HCT116 (cell line): ENCODE measurements at regions not wholly inside any gene's neighbourhood (a gene's known extent, or its start where the extent isn't known, plus 50 kb on each side); places are given as distances from the start of the nearest gene placed in this dataset.

Source experiments
- ATAC-seq: fragments of 200-7000 bp; cut with Tn5 transposase; 2 replicates; pipeline ENCODE4 v1.9.1; 2020; ENCODE audit warnings: mild to moderate bottlenecking, moderate library complexity
- BruUV-seq: library from RNA; stranded (reverse); fragments of 400-500 nt; replicated peaks from 2 replicates; lab custom pipeline; 2021; lab: Mats Ljungman, UMichigan
- CTCF ChIA-PET: fragments of 300-600 bp; sonication (Branson Sonifier 250); formaldehyde crosslinking; loops from one replicate; lab custom pipeline; 2021; ENCODE audit warnings: antibody characterized with exemption; lab: Charles Lee
- POLR2A ChIA-PET: fragments of 300-600, 350-600 bp; sonication (Branson Sonifier 250); formaldehyde crosslinking; loops from one replicate; lab custom pipeline; 2021; ENCODE audit warnings: antibody characterized with exemption; lab: Charles Lee
- RAD21 ChIA-PET, 2 experiments: fragments of 300-600 bp; sonication (Branson Sonifier 250); formaldehyde crosslinking; loops; one replicate each; lab custom pipeline; 2023; ENCODE audit warnings: low total read pairs in 2 of 2; ENCODE audit not compliant: uncharacterized antibody in 2 of 2, unreplicated experiment in 2 of 2, low non-redundant PET in 1 of 2; lab: Charles Lee
- DNase-seq: peaks from one replicate; pipeline ENCODE4 v3.0.0-alpha.2; 2010; ENCODE audit warnings: low read depth, low spot score
- H2AFZ ChIP-seq: fragments of 200-600 bp; shearing (Covaris generic), sonication (generic); 2 replicates; pipeline ENCODE4 v1.6.1; 2017; ENCODE audit warnings: low read depth, mixed run types, mixed read lengths, antibody characterized with exemption, low read length; ENCODE audit not compliant: poor library complexity, severe bottlenecking
- H3K27ac ChIP-seq: 2 replicates; pipeline ENCODE4 v1.5.1; 2012; ENCODE audit warnings: low read depth, low read length
- H3K27me3 ChIP-seq: fragments of 200-600 bp; sonication (generic); 2 replicates; pipeline ENCODE4 v1.6.1; 2016; ENCODE audit warnings: mixed run types, low read length, mixed read lengths; ENCODE audit not compliant: insufficient read depth
- H3K36me3 ChIP-seq, 2 experiments: fragments of 200-500 bp in 1 of 2; fragments of 200-600 bp in 1 of 2; sonication (Bioruptor generic) in 1 of 2; sonication (generic) in 1 of 2; 2 replicates each; pipeline versions ENCODE4 v1.5.1 to v1.6.1; 2014 to 2016; ENCODE audit warnings: low read length in 2 of 2, inconsistent platforms in 1 of 2, mixed read lengths in 1 of 2, mixed run types in 1 of 2; ENCODE audit not compliant: insufficient read depth in 2 of 2, control insufficient read depth in 1 of 2
- H3K4me1 ChIP-seq, 2 experiments: fragments of 200-600 bp in 1 of 2; sonication (generic) in 1 of 2; 2 replicates each; pipeline versions ENCODE4 v1.5.1 to v1.6.1; 2012 to 2017; ENCODE audit warnings: low read length in 2 of 2, inconsistent platforms in 1 of 2, mild to moderate bottlenecking in 1 of 2, mixed read lengths in 1 of 2, mixed run types in 1 of 2, moderate library complexity in 1 of 2; ENCODE audit not compliant: insufficient read depth in 2 of 2, control insufficient read depth in 1 of 2
- H3K4me2 ChIP-seq: fragments of 200-600 bp; sonication (generic); 2 replicates; pipeline ENCODE4 v1.6.1; 2017; ENCODE audit warnings: mixed run types, low read length, mixed read lengths
- H3K4me3 ChIP-seq, 2 experiments: fragments of 200-600 bp in 1 of 2; sonication (generic) in 1 of 2; replicated peaks in 1 of 2; 2 replicates each; pipeline ENCODE4 v1.5.1; 2011 to 2016; ENCODE audit warnings: low read length in 2 of 2, control low read depth in 1 of 2, low read depth in 1 of 2, mild to moderate bottlenecking in 1 of 2, mixed read lengths in 1 of 2, mixed run types in 1 of 2
- H3K79me2 ChIP-seq: fragments of 200-600 bp; sonication (generic); 2 replicates; pipeline ENCODE4 v1.6.1; 2017; ENCODE audit warnings: mild to moderate bottlenecking, mixed run types, low read length, moderate library complexity, mixed read lengths; ENCODE audit not compliant: insufficient read depth
- H3K9ac ChIP-seq: fragments of 200-600 bp; sonication (generic); 2 replicates; pipeline ENCODE4 v1.6.1; 2016; ENCODE audit warnings: low read length, mixed read lengths
- H3K9me2 ChIP-seq: fragments of 200-600 bp; sonication (generic), shearing (Covaris generic); 2 replicates; pipeline ENCODE4 v1.6.1; 2017; ENCODE audit warnings: mixed run types, mild to moderate bottlenecking, moderate library complexity; ENCODE audit not compliant: insufficient read depth
- H3K9me3 ChIP-seq, 2 experiments: fragments of 200-500 bp in 1 of 2; fragments of 200-600 bp in 1 of 2; sonication (Bioruptor generic) in 1 of 2; sonication (generic) in 1 of 2; 2 replicates each; pipeline ENCODE4 v1.6.1; 2014 to 2017; ENCODE audit warnings: low read length in 2 of 2, mixed read lengths in 2 of 2, inconsistent platforms in 1 of 2, low read depth in 1 of 2, mild to moderate bottlenecking in 1 of 2, mixed run types in 1 of 2, moderate library complexity in 1 of 2; ENCODE audit not compliant: control insufficient read depth in 1 of 2, insufficient read depth in 1 of 2
- H4K20me1 ChIP-seq: fragments of 200-600 bp; sonication (generic), shearing (Covaris generic); 2 replicates; pipeline ENCODE4 v1.6.1; 2017; ENCODE audit warnings: mixed run types, mild to moderate bottlenecking, moderate library complexity; ENCODE audit not compliant: insufficient read depth
- CBX3 ChIP-seq: IDR thresholded peaks from 2 replicates; pipeline ENCODE4 v1.6.1; 2012; ENCODE audit warnings: low read depth
- CEBPB ChIP-seq: IDR thresholded peaks from 2 replicates; pipeline ENCODE4 v1.6.1; 2012; ENCODE audit warnings: low read depth
- EZH2phosphoT487 ChIP-seq: fragments of 200-600 bp; IDR thresholded peaks from 2 replicates; pipeline ENCODE4 v1.6.1; 2018; ENCODE audit warnings: antibody characterized with exemption, borderline replicate concordance
- FOSL1 ChIP-seq: IDR thresholded peaks from 2 replicates; pipeline ENCODE4 v1.6.1; 2012; ENCODE audit warnings: low read depth
- POLR2A ChIP-seq: IDR thresholded peaks from 2 replicates; pipeline ENCODE4 v1.7.0; 2011; ENCODE audit warnings: borderline replicate concordance; ENCODE audit not compliant: insufficient read depth, insufficient read length; ENCODE audit errors: extremely low read depth
- POLR2AphosphoS5 ChIP-seq: IDR thresholded peaks from 2 replicates; pipeline ENCODE4 v1.6.1; 2011; ENCODE audit warnings: mild to moderate bottlenecking, low read depth, low read length, moderate library complexity
- RAD21 ChIP-seq: IDR thresholded peaks from 2 replicates; pipeline ENCODE4 v1.6.1; 2012; ENCODE audit warnings: low read depth, mild to moderate bottlenecking
- SP1 ChIP-seq: IDR thresholded peaks from 2 replicates; pipeline ENCODE4 v1.6.1; 2012; ENCODE audit warnings: low read depth
- TCF7L2 ChIP-seq: IDR thresholded peaks from 2 replicates; pipeline ENCODE4 v1.7.0; 2011; ENCODE audit warnings: borderline replicate concordance, inconsistent platforms; ENCODE audit not compliant: insufficient read depth, insufficient read length; ENCODE audit errors: extremely low read depth
- YY1 ChIP-seq: IDR thresholded peaks from 2 replicates; pipeline ENCODE4 v1.6.1; 2011; ENCODE audit warnings: low read length, low read depth, moderate library complexity, mild to moderate bottlenecking; ENCODE audit not compliant: insufficient replicate concordance; ENCODE audit errors: extremely low read depth
- ZFX ChIP-seq: fragments of 450-650 bp; IDR thresholded peaks from 2 replicates; pipeline ENCODE4 v1.6.1; 2017
- ZNF274 ChIP-seq: fragments of 200-500 bp; sonication (Bioruptor generic); IDR thresholded peaks from 2 replicates; pipeline ENCODE4 v1.6.1; 2014; ENCODE audit warnings: mild to moderate bottlenecking, low read depth, low read length, inconsistent platforms
- intact Hi-C: fragments of 100-400 bp; cut with micrococcal nuclease; formaldehyde crosslinking; loops from 2 replicates; pipeline ENCODE4 v1.10.0; 2022
- TF ChIP-seq, protein P1 (sequence below): IDR thresholded peaks from 2 replicates; pipeline ENCODE4 v1.6.1; 2011; ENCODE audit warnings: mild to moderate bottlenecking, low read length, moderate library complexity; ENCODE audit not compliant: insufficient replicate concordance; ENCODE audit errors: extremely low read depth
- TF ChIP-seq, protein P2 (sequence below): IDR thresholded peaks from 2 replicates; pipeline ENCODE4 v1.6.1; 2012
- TF ChIP-seq, protein P3 (sequence below), 3 experiments: fragments of 200-600 bp in 1 of 3; sonication (generic) in 1 of 3; IDR thresholded peaks in 2 of 3; conservative IDR thresholded peaks in 1 of 3; 2 replicates each; pipeline ENCODE4 v1.5.1; 2012 to 2017; ENCODE audit warnings: low read depth in 2 of 3, low read length in 2 of 3, antibody characterized with exemption in 1 of 3, borderline replicate concordance in 1 of 3, control low read depth in 1 of 3, mild to moderate bottlenecking in 1 of 3, mixed read lengths in 1 of 3, mixed run types in 1 of 3, moderate library complexity in 1 of 3; ENCODE audit not compliant: insufficient read depth in 1 of 3

DNA sequence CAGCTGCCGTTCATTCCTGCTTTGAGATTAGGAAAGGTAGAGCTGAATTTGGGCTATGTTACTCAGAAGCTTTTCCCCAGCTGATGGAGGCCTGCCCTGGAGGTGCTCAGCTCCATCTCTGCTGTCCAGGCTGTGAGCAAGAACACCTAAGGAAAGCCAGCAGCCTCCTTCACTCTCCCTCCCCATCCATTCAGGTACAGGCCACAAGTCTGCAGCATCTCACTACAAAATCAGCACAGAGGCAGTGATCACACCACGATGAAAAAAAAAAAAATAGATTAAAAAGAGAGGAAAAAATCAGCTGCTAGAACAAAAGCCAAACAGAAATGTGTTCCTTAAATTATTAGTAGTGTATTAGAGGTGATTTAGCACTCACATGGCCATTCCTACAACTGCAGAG, 515.0 kb downstream of the CDH26 start:
- intact Hi-C loops, result no loop called here
- no peak overlapping the region for H2AFZ ChIP-seq
- no peaks in the 10 kb centered on the region for H3K27me3 ChIP-seq
- no peak overlapping the region for H3K4me3 ChIP-seq
- DNase-seq (no peak), ATAC-seq (no peak)
- peaks cover 9 to 10% of the 10 kb centered on the region in 2 experiments; a peak in 2 of 4 replicates for H3K9me3 ChIP-seq
- H3K79me2 ChIP-seq, result no peaks in the 10 kb centered on the region
- H3K4me1 ChIP-seq, result no peaks in the 10 kb centered on the region
- ChIA-PET CTCF (no interaction called here), RAD21 (no interaction called here), POLR2A (no interaction called here)
- H3K4me2 ChIP-seq, result no peak overlapping the region
- no TSS peak for BruUV-seq
- no peaks in the 10 kb centered on the region for H4K20me1 ChIP-seq
- no peaks in the 10 kb centered on the region for H3K36me3 ChIP-seq
- no peak overlapping the region for H3K9ac ChIP-seq
- no peaks in the 10 kb centered on the region for H3K9me2 ChIP-seq
- no peak for TF ChIP-seq RAD21
- no peak for TF ChIP-seq POLR2AphosphoS5
- no peak for TF ChIP-seq CEBPB
- TF ChIP-seq, protein P1, sequence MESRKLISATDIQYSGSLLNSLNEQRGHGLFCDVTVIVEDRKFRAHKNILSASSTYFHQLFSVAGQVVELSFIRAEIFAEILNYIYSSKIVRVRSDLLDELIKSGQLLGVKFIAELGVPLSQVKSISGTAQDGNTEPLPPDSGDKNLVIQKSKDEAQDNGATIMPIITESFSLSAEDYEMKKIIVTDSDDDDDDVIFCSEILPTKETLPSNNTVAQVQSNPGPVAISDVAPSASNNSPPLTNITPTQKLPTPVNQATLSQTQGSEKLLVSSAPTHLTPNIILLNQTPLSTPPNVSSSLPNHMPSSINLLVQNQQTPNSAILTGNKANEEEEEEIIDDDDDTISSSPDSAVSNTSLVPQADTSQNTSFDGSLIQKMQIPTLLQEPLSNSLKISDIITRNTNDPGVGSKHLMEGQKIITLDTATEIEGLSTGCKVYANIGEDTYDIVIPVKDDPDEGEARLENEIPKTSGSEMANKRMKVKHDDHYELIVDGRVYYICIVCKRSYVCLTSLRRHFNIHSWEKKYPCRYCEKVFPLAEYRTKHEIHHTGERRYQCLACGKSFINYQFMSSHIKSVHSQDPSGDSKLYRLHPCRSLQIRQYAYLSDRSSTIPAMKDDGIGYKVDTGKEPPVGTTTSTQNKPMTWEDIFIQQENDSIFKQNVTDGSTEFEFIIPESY, result no peak
- no peak overlapping the region for H3K27ac ChIP-seq

DNA sequence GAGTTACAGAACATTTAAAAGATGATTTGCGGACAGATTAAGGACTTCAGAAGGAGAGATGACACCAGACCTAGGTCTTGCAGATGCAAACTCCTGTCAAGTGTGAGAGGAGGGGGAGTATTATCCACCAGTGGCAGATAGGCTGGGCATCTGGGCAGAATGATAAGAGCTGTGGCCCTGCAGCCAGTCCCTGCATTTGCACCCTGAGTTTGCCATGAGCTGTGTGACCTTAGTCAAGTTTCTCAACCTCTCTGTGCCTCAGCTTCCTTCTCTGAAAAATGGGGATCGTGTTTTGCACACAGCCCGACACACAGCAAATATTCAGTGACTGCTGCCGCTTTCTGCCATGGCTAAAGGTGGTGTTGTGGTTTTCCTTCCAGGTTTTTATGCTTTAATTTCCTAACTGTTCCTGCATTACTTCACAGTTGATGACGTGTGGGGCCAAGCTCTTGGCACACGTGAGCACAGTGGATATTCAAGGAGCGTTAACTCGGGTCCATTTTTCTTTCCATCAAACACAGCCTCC, 516.2 kb downstream of the CDH26 start:
- H3K36me3 ChIP-seq, result no peaks in the 10 kb centered on the region
- H3K27me3 ChIP-seq, result no peaks in the 10 kb centered on the region
- H3K27ac ChIP-seq, result no peak overlapping the region
- no peak overlapping the region for H2AFZ ChIP-seq
- POLR2A ChIA-PET, result no interaction called here
- ATAC-seq (no peak), DNase-seq (no peak)
- H3K9me3 ChIP-seq, result peaks cover 10 to 14% of the 10 kb centered on the region in 2 experiments; a peak in 2 of 4 replicates
- BruUV-seq, result no TSS peak
- H3K4me2 ChIP-seq, result no peak overlapping the region
- H3K4me1 ChIP-seq, result no peaks in the 10 kb centered on the region
- intact Hi-C loops, result no loop called here
- no peaks in the 10 kb centered on the region for H3K79me2 ChIP-seq
- no peak overlapping the region for H3K9ac ChIP-seq
- H3K9me2 ChIP-seq, result no peaks in the 10 kb centered on the region
- H3K4me3 ChIP-seq, result no peak overlapping the region
- CTCF ChIA-PET, result no interaction called here
- no peaks in the 10 kb centered on the region for H4K20me1 ChIP-seq
- RAD21 ChIA-PET, result no interaction called here
- TF ChIP-seq POLR2A, result no peak
- no peak for TF ChIP-seq ZNF274
- no peak for TF ChIP-seq TCF7L2
- TF ChIP-seq ZFX, result no peak
- TF ChIP-seq, protein P2, sequence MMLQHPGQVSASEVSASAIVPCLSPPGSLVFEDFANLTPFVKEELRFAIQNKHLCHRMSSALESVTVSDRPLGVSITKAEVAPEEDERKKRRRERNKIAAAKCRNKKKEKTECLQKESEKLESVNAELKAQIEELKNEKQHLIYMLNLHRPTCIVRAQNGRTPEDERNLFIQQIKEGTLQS, result no peak
- TF ChIP-seq YY1, result no peak
- TF ChIP-seq, protein P3, sequence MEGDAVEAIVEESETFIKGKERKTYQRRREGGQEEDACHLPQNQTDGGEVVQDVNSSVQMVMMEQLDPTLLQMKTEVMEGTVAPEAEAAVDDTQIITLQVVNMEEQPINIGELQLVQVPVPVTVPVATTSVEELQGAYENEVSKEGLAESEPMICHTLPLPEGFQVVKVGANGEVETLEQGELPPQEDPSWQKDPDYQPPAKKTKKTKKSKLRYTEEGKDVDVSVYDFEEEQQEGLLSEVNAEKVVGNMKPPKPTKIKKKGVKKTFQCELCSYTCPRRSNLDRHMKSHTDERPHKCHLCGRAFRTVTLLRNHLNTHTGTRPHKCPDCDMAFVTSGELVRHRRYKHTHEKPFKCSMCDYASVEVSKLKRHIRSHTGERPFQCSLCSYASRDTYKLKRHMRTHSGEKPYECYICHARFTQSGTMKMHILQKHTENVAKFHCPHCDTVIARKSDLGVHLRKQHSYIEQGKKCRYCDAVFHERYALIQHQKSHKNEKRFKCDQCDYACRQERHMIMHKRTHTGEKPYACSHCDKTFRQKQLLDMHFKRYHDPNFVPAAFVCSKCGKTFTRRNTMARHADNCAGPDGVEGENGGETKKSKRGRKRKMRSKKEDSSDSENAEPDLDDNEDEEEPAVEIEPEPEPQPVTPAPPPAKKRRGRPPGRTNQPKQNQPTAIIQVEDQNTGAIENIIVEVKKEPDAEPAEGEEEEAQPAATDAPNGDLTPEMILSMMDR (IDR thresholded peaks at IDR 0.05 in 2 of 3, conservative IDR thresholded peaks at IDR 0.05 in 1 of 3; ENCODE audit: borderline replicate concordance in 1 of 3, insufficient read depth in 1 of 3, low read depth in 2 of 3, low read length in 2 of 3), result no peak
- no peak for TF ChIP-seq SP1
- TF ChIP-seq CBX3, result no peak
- TF ChIP-seq FOSL1, result no peak
- no peak for TF ChIP-seq RAD21
- no peak for TF ChIP-seq EZH2phosphoT487
